ENCODE measurements at regions not wholly inside any gene's neighbourhood (a gene's known extent, or its start where the extent isn't known, plus 50 kb on each side); places are given as distances from the start of the nearest gene placed in this dataset.

DNA sequence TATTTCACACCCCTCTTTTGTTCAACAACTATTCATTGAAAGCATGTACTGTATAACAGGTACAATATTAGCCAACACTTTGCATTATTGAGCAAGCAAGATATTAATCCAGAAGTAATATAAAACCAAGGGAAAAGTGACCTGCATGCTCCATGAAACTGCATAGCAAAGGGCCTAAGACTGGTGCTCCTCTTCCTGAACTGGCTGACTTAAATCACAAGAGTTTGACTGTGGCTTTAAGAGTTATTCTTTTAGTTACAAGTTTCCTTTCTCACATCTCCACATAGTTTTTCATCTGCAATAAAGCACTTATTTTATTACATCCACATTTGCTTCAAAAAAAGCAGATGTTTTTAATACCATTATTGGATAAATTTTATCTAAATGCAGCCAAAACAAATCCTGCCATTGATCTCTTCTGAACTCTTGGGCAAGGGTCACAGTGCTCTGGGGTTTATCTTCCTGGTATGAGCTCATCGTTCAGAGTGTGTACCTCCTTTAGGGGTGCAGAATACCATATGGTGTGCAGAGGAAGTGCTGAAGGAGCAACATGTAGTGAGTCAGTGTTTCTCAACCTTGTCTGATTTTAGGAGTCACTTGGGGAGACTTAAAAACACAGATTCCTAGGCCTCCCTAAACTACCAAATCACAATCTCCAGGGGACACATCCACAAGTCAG lies 1225.9 kb upstream of the MAP3K7 start:
- TF ChIP-seq, protein P1, sequence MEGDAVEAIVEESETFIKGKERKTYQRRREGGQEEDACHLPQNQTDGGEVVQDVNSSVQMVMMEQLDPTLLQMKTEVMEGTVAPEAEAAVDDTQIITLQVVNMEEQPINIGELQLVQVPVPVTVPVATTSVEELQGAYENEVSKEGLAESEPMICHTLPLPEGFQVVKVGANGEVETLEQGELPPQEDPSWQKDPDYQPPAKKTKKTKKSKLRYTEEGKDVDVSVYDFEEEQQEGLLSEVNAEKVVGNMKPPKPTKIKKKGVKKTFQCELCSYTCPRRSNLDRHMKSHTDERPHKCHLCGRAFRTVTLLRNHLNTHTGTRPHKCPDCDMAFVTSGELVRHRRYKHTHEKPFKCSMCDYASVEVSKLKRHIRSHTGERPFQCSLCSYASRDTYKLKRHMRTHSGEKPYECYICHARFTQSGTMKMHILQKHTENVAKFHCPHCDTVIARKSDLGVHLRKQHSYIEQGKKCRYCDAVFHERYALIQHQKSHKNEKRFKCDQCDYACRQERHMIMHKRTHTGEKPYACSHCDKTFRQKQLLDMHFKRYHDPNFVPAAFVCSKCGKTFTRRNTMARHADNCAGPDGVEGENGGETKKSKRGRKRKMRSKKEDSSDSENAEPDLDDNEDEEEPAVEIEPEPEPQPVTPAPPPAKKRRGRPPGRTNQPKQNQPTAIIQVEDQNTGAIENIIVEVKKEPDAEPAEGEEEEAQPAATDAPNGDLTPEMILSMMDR (IDR thresholded peaks at IDR 0.05; ENCODE audit: low read depth, low read length) = no peak
- CTCF ChIA-PET = no interaction called here
- POLR2A ChIA-PET = no interaction called here
- Histone ChIP-seq H3K27me3 (ENCODE audit: control insufficient read depth, insufficient read depth, low read length) (no peaks in the 10 kb centered on the region), H3K27ac (ENCODE audit: low read depth, low read length) (no peak overlapping the region), H3K4me3 (ENCODE audit: low read depth, low read length) (no peak overlapping the region), H3K9me3 (ENCODE audit: control insufficient read depth, insufficient read depth, low read length) (no peaks in the 10 kb centered on the region)
- DNase-seq (ENCODE audit: low read depth, low spot score) = no peak

DNA sequence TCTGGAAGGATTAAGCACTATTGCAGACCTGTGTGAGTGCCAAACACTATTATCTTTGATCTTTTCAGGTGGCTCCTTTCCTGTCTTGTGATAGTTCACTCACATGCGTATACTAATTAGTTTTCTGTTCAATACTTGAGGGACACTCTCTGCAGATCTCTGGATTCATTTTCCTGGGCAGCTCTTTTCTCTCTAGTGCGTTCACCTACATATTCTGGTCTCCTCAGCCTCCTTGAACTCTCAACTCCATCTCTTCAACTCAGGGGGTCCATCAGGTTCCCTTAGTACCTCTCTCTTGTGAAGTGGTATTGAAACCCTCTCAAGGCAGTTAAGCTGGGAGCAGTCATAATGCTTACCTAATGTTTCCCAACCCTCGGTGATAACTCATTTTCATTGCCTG lies 1218.1 kb upstream of the MAP3K7 start:
- H3K4me3 ChIP-seq (ENCODE audit: low read depth, low read length) = no peak overlapping the region
- ChIA-PET POLR2A (no interaction called here), CTCF (no interaction called here)
- no peaks in the 10 kb centered on the region for H3K9me3 ChIP-seq (ENCODE audit: control insufficient read depth, insufficient read depth, low read length)
- H3K27ac ChIP-seq (ENCODE audit: low read depth, low read length) = no peak overlapping the region
- DNase-seq (ENCODE audit: low read depth, low spot score) = no peak
- no peaks in the 10 kb centered on the region for H3K27me3 ChIP-seq (ENCODE audit: control insufficient read depth, insufficient read depth, low read length)
- TF ChIP-seq, protein P1 (IDR thresholded peaks at IDR 0.05; ENCODE audit: low read depth, low read length) = no peak

DNA sequence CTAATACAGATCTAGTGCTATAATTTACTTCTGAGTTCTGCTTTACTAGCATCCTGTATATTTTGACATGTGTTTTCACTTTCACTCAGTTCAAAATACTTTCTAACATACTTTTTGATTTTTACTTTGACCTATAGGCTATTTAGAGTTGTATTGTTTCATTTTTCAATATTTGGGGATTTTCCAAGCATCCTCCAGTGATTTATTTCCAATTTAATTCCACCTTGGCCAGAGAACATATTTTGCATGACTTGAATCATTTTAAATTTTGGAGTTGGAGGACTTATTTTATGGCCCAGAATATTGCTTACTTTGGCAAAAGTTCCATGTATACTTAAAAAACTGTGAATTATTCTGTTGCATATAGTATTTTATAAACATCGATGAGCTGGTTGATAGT lies 1215.6 kb upstream of the MAP3K7 start:
- CTCF ChIA-PET = no interaction called here

DNA sequence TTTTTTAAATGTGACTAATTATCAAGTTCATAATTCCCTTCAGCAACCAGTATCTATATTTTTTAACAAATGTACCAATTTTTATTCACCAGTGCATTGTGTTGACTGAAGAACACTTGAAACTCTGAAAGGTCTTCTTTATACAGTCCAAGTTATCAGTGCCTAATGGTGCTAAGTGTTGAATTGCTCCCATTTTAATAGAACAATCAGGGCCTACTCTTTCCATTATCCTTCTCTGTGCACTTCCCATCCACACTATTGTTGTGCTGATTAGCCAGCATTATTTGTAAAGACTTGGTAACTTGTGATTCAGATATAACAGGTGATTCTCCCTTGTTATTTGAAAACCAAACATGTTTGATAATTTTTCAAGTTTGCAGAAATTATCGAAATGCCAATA lies 1209.7 kb upstream of the MAP3K7 start:
- TF ChIP-seq, protein P1 (IDR thresholded peaks at IDR 0.05; ENCODE audit: low read depth, low read length) = no peak
- no peak overlapping the region for H3K4me3 ChIP-seq (ENCODE audit: low read depth, low read length)
- H3K9me3 ChIP-seq (ENCODE audit: control insufficient read depth, insufficient read depth, low read length) = no peaks in the 10 kb centered on the region
- POLR2A ChIA-PET = no interaction called here
- CTCF ChIA-PET = interaction anchor here (0.6 kb wide), 1 partner anchor 10 kb away, joined by 3 read pairs; no protein-coding TSS in a partner anchor
- H3K27ac ChIP-seq (ENCODE audit: low read depth, low read length) = no peak overlapping the region
- H3K27me3 ChIP-seq (ENCODE audit: control insufficient read depth, insufficient read depth, low read length) = no peaks in the 10 kb centered on the region
- no peak for DNase-seq (ENCODE audit: low read depth, low spot score)

More for the DNA sequence above, 1215.6 kb upstream of the MAP3K7 start:
- H3K9me3 ChIP-seq (ENCODE audit: control insufficient read depth, insufficient read depth, low read length) = no peaks in the 10 kb centered on the region
- POLR2A ChIA-PET = no interaction called here
- no peaks in the 10 kb centered on the region for H3K27me3 ChIP-seq (ENCODE audit: control insufficient read depth, insufficient read depth, low read length)
- DNase-seq (ENCODE audit: low read depth, low spot score) = no peak
- no peak overlapping the region for H3K4me3 ChIP-seq (ENCODE audit: low read depth, low read length)
- H3K27ac ChIP-seq (ENCODE audit: low read depth, low read length) = no peak overlapping the region
- TF ChIP-seq, protein P1 (IDR thresholded peaks at IDR 0.05; ENCODE audit: low read depth, low read length) = no peak

DNA sequence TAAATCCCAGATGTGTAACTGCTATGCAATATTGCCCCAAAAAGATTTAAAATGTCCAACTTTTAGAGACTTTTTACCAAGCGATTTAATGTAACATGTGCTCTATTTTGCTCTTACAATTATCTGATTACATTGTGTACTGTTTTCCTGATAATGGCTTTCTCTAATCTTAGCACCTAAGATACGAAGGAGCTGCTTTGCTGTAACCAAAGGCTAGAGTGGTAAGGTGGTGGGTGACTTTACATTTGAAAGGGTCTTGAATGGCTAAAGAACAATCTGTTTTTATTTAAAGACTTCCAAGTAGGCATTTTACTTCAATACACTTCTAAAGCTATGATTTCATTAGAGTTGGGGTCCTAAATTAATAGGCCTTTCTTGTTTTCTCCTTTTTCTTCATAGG lies 1201.6 kb upstream of the MAP3K7 start:
- Histone ChIP-seq H3K27ac (ENCODE audit: low read depth, low read length) (no peak overlapping the region), H3K4me3 (ENCODE audit: low read depth, low read length) (no peak overlapping the region), H3K27me3 (ENCODE audit: control insufficient read depth, insufficient read depth, low read length) (no peaks in the 10 kb centered on the region), H3K9me3 (ENCODE audit: control insufficient read depth, insufficient read depth, low read length) (no peaks in the 10 kb centered on the region; the same call in 1 of the 2 replicates)
- TF ChIP-seq, protein P1 (IDR thresholded peaks at IDR 0.05; ENCODE audit: low read depth, low read length) = no peak
- DNase-seq (ENCODE audit: low read depth, low spot score) = no peak
- CTCF ChIA-PET = interaction anchor here (0.7 kb wide), 1 partner anchor 187 kb away, joined by 3 read pairs; no protein-coding TSS in a partner anchor
- POLR2A ChIA-PET = no interaction called here

Data from AG04450 (cell line).